ENCODE measurements at regions not wholly inside any gene's neighbourhood (a gene's known extent, or its start where the extent isn't known, plus 50 kb on each side); places are given as distances from the start of the nearest gene placed in this dataset.

DNA sequence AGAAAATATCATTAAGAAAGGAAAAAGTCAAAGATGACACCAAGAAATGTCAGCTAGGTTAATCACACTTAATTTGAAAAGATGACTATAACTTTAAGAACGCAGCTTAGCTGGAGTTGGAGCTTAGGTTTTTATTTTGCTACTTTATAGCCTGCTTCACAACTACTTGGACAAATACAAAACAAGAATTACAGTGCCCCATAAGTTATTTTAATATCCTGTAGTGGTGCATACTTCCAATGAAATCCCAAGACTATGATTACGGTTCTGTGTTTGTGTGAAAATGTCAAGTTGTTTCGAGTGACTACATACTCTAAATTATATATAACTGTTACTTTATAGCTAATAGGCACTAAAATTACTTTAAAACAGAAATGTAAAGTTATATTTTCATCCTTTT, 244.6 kb upstream of the MGMT start:
- TF ChIP-seq CEBPB (IDR thresholded peaks at IDR 0.05; ENCODE audit: low read depth) (no peak), CTCF (IDR thresholded peaks at IDR 0.05 in 2 of 3, conservative IDR thresholded peaks at IDR 0.05 in 1 of 3; ENCODE audit: borderline replicate concordance in 1 of 3, insufficient read depth in 1 of 3, low read depth in 2 of 3, low read length in 2 of 3) (no peak), POLR2AphosphoS5 (IDR thresholded peaks at IDR 0.05; ENCODE audit: low read depth, low read length) (no peak), EGR1 (IDR thresholded peaks at IDR 0.05; ENCODE audit: low read depth) (no peak), RAD21 (IDR thresholded peaks at IDR 0.05; ENCODE audit: low read depth) (no peak), SIN3A (IDR thresholded peaks at IDR 0.05; ENCODE audit: low read depth) (no peak), EZH2 (IDR thresholded peaks at IDR 0.05) (no peak), POLR2A (IDR thresholded peaks at IDR 0.05; ENCODE audit: borderline replicate concordance, extremely low read depth, insufficient read depth, insufficient read length) (no peak), REST (IDR thresholded peaks at IDR 0.05; ENCODE audit: low read depth) (no peak), ZBTB33 (IDR thresholded peaks at IDR 0.05; ENCODE audit: extremely low read depth, insufficient replicate concordance, low read length) (no peak), FOSL1 (IDR thresholded peaks at IDR 0.05; ENCODE audit: low read depth) (no peak), ELF1 (IDR thresholded peaks at IDR 0.05; ENCODE audit: borderline replicate concordance, low read depth) (no peak), YY1 (IDR thresholded peaks at IDR 0.05; ENCODE audit: extremely low read depth, insufficient replicate concordance, low read depth, low read length) (no peak)
